Lung (tissue), 11 donors: ENCODE measurements at regions not wholly inside any gene's neighbourhood (a gene's known extent, or its start where the extent isn't known, plus 50 kb on each side); places are given as distances from the start of the nearest gene placed in this dataset.

Experiments
- ATAC-seq: fragments of 200-7000 bp; cut with Tn5 transposase; one replicate; pipeline ENCODE4 v1.9.1; 2020; ENCODE audit warnings: moderate number of reproducible peaks; ENCODE audit not compliant: insufficient read depth, low FRiP score
- DNase-seq, 3 donors: peaks; one replicate each; pipeline ENCODE4 v3.0.0-alpha.2; 2013 to 2017
- H3K27ac ChIP-seq, 2 donors: one replicate each; pipeline ENCODE4 v1.5.1; 2013; ENCODE audit warnings: mild to moderate bottlenecking in 2 of 2, moderate library complexity in 2 of 2, control low read depth in 1 of 2, inconsistent platforms in 1 of 2, low read depth in 1 of 2, low read length in 1 of 2
- H3K27me3 ChIP-seq, 3 donors: one replicate each; pipeline ENCODE4 v1.5.1; 2013; ENCODE audit warnings: low read length in 2 of 3; ENCODE audit not compliant: control insufficient read depth in 3 of 3, insufficient read depth in 3 of 3
- H3K36me3 ChIP-seq, 4 donors: one replicate each; pipeline ENCODE4 v1.5.1; 2013; ENCODE audit warnings: low read length in 4 of 4, mild to moderate bottlenecking in 1 of 4, moderate library complexity in 1 of 4; ENCODE audit not compliant: control insufficient read depth in 4 of 4, insufficient read depth in 4 of 4
- H3K4me1 ChIP-seq, 5 donors: one replicate each; pipeline ENCODE4 v1.5.1; 2013; ENCODE audit warnings: low read length in 5 of 5, mild to moderate bottlenecking in 2 of 5, moderate library complexity in 1 of 5; ENCODE audit not compliant: control insufficient read depth in 5 of 5, insufficient read depth in 5 of 5
- H3K4me3 ChIP-seq: one replicate; pipeline ENCODE4 v1.5.1; 2013; ENCODE audit warnings: mild to moderate bottlenecking, control low read depth, moderate library complexity
- H3K9ac ChIP-seq, 2 donors: one replicate each; pipeline ENCODE4 v1.5.1; 2013; ENCODE audit warnings: low read length in 2 of 2, control low read depth in 1 of 2; ENCODE audit not compliant: insufficient read depth in 1 of 2
- H3K9me3 ChIP-seq, 4 donors: one replicate each; pipeline ENCODE4 v1.5.1; 2013; ENCODE audit warnings: low read length in 3 of 4, mild to moderate bottlenecking in 1 of 4, moderate library complexity in 1 of 4; ENCODE audit not compliant: control insufficient read depth in 4 of 4, insufficient read depth in 3 of 4
- CTCF ChIP-seq: IDR thresholded peaks from 2 replicates; pipeline ENCODE4 v1.5.1; 2012; ENCODE audit warnings: mild to moderate bottlenecking; ENCODE audit errors: control extremely low read depth, extremely low read depth
- WGBS, 2 donors: extraction: QIAGEN DNeasy Blood & Tissue Kit; methylation state at CpG; one replicate each; pipeline ENCODE4 v1.1.7; 2013; 5-methylcytosine and 5-hydroxymethylcytosine counted together
- donor health status: control.
- donor health status: control.
- donor health status: Bipolar disorder and iron deficiency.
- donor health status: healthy.
- donor health status: DM: yes; HTN: yes; CAD: no.

DNA sequence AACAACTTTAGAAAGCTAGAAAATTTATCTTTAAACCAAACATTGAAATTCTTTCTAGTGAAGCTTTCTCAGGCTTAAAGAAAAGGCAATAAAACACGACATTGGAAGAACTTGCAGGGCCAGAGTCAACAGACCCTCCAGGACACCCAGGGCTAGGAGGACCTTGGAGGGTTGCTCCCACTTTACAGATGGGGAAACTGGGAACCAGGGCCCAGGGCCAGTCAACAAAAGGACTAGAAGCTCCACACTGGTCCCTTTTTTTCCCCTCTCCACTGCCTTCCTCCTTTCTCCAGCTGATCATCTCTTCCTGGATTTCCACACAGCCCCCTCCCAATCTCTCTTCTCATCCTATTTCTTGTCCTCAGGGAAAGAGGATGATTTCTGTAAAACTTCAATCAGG lies 307.7 kb upstream of the CDH5 start:
- TF ChIP-seq CTCF = no peak
- peak in 2 of 3 donors; percentile 42 to 57 for DNase-seq
- WGBS, 2 donors = 67 to 69% methylated on average over 1 of the region's 1 CpG

DNA sequence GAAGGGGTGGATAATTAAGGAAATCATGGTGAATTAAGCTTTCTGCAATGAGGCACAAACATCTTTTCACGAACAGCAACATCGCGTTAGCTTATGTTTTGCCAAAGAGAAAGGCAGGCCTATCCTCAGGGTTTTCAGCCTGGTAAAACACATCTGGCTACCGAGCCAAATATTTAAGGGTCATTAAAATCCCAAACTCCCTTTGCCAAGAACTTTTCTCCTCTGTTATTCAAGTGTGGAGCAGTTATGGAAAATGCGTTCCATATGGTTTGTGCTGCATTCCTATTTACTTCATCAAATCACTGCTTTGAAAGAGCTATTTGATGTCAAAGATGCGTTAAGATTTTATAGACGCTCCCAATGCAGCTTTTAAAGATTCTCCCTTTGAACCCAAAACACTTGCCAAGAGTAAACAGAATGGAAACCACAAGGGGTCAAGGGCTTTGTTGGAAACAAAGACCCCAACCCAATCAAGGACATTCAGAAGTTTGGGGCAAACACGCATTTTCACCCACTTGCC lies 308.3 kb upstream of the CDH5 start:
- Histone ChIP-seq H3K9ac (no peak overlapping the region), H3K4me1 (peaks cover 0 to 56% (median 8%) of the 10 kb centered on the region in 5 donors), H3K4me3 (no peak overlapping the region), H3K27me3 (no peaks in the 10 kb centered on the region), H3K36me3 (no peaks in the 10 kb centered on the region), H3K9me3 (no peaks in the 10 kb centered on the region), H3K27ac (no peak overlapping the region)
- DNase-seq (peak; percentile 67 to 97 (median 97)), ATAC-seq (no peak)
- 78 to 86% methylated on average over 8 of the region's 8 CpGs for WGBS, 2 donors
- no peak for TF ChIP-seq CTCF

More for the DNA sequence above, 307.7 kb upstream of the CDH5 start:
- no peak overlapping the region for H3K27ac ChIP-seq
- H3K36me3 ChIP-seq = no peaks in the 10 kb centered on the region
- ATAC-seq = no peak
- H3K4me3 ChIP-seq = no peak overlapping the region
- no peak overlapping the region for H3K9ac ChIP-seq
- no peaks in the 10 kb centered on the region for H3K27me3 ChIP-seq
- H3K4me1 ChIP-seq = peaks cover 0 to 56% (median 8%) of the 10 kb centered on the region in 5 donors
- H3K9me3 ChIP-seq = no peaks in the 10 kb centered on the region

- DNase-seq = no peak
- no peak overlapping the region for H3K9ac ChIP-seq
- WGBS, 2 donors = 77 to 78% methylated on average over 3 of the region's 3 CpGs
Measured at GRCh38 chr16:66057057-66057456, 309.4 kb upstream of the CDH5 start.

More at GRCh38 chr16:66057057-66057456, 309.4 kb upstream of the CDH5 start:
- Histone ChIP-seq H3K4me1 (peaks cover 0 to 52% (median 8%) of the 10 kb centered on the region in 5 donors), H3K4me3 (no peak overlapping the region), H3K36me3 (no peaks in the 10 kb centered on the region), H3K27me3 (no peaks in the 10 kb centered on the region), H3K27ac (no peak overlapping the region), H3K9me3 (no peaks in the 10 kb centered on the region)
- ATAC-seq = no peak
- TF ChIP-seq CTCF = no peak
